8988T (cell line): ENCODE measurements at regions not wholly inside any gene's neighbourhood (a gene's known extent, or its start where the extent isn't known, plus 50 kb on each side); places are given as distances from the start of the nearest gene placed in this dataset.
"Not testable (repeated sequence)": the region's sequence is repeated elsewhere in the genome, so short reads cannot be mapped to it uniquely, and the experiment has no call there.

Source experiments
- DNase-seq: peaks from one replicate; pipeline ENCODE4 v3.0.0; 2011

DNA sequence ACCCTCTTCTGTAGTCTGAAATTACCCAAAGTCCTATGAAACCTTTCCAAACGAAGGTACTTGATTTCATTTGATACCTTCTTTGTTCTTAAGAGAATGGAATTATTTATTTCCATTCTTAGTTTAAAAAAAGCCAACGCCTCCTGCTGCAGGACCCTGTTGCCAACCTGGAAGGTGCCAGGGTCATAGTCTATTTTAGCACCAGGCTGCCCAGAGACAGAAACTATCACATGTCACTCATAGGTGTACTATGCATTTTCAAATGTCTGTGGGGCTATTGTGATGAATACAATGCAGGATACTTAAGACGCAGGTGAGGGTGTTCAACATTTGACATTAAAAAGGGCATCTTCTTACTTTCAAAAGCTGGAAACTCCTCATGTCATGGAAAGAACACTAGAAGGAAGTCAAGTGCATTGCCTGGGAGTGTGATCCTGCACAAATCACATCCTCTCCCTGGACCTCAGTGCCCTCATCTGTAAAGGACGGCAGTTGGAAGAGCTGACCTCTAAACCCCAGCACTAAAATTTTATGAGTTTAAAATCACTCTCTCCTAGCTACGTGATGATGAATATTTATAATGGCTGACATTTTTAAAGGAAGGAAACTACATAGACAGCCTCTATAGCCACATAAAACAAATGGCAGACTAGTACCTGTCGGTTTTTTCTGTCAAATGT, 107.3 kb upstream of the SYT6 start:
- no peak for DNase-seq

- DNase-seq, result no peak
Observed at GRCh38 chr1:114259511-114260160, 106.0 kb upstream of the SYT6 start.

- no peak for DNase-seq
Observed at GRCh38 chr1:114258633-114259032, 105.0 kb upstream of the SYT6 start.

DNA sequence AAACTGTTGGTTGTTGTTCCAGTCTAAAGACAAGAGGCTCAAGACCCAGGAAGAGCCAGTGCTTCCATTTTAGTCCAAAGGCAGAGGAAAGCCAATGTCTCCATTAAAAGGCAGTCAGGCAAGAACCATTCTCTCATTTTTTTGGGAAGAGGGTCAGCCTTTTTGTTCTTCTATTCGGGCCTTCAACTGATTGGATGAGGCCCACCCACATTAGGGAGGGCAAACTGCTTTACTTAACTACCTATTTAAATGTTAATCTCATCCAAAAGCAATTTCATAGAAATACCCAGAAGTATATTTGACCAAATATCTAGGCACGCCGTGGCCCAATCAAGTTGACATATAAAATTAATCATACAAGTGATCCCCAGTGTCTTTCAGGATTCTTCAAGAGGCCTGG, 104.4 kb upstream of the SYT6 start:
- DNase-seq, result no peak

DNA sequence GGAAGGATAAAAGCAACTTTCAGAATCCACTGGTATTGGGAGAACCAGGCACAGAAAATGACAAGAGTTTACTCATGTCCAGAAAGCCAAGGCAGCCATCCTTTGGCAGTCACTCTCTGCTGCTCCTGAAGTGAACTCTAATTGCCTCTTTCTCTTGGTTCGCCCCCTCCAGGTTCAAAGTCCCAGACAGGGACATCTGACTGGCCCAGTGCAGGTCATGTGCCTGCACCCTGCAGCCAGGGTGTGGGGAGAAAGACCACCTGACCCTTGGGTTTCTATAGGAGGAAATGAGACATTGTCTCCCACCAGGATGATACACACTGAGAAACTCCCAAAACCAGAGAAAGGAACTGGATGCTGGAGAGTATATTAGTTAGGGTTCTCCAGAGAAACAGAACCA, 103.9 kb upstream of the SYT6 start:
- no peak for DNase-seq

DNA sequence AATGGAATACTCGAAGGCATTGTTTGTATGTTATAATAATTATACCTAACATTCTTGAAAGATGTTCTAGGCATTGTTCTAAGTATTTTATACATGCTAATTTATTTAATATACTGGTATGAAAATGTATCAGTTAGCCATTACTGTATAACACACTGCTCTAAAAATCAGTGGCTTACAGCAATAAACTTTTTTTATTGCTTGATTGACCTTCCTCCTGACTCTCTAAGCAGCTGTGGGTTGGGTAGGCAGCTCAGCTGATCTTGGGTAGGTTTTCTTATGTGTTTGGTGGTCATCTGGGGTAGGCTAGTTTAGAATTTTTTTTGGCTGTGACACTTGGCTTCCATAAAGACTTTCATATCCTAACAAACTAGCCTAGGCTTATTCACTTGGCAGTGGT, 100.2 kb upstream of the SYT6 start:
- no peak for DNase-seq

- DNase-seq, result no peak
Observed at GRCh38 chr1:114251573-114251939, 97.9 kb upstream of the SYT6 start.

DNA sequence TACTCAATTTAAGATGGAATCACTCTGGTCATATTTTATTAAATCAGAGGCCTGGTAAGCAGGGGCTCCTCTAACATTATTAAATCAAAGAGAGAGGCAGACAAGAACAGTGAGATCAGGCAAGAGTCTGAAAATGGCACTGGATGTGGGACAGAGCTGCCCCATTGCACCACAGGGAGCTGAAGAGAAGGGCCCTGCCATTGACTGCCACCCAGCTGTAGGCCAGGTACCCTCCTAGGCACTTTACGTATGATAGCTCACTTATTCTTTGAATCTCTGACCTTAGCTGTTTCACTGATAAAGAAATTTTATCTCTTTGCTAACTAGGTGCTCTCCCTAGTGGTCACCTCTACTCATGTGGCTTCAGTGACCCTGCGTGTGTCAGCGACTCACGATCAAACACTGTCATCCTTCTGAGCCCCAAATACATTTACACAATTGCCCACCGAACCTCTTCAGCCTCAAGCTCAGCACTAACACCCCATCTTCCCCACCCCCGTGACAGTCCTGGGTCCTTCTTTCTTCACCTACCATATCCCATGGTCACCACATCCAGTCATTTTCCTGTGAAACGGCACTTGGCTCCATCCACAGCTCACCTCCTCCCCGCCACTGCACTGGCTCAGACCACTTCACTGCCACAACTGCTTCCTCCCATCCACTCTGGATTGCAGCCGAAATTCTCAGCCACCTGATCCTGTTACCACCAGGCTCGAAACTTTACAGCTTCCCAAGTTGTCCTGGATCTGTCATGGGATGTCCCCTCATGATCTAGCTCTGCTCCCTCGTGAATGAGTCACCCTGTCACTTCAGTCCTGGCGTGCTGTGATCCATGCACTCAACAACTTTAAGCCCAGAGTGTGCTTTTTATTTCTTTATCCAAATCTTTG, 97.3 kb upstream of the SYT6 start:
- no peak for DNase-seq

GRCh38 chr1:114249691-114250090, 96.0 kb upstream of the SYT6 start:
- DNase-seq, result no peak

- no peak for DNase-seq
Observed at GRCh38 chr1:114248162-114248561, 94.5 kb upstream of the SYT6 start.

DNA sequence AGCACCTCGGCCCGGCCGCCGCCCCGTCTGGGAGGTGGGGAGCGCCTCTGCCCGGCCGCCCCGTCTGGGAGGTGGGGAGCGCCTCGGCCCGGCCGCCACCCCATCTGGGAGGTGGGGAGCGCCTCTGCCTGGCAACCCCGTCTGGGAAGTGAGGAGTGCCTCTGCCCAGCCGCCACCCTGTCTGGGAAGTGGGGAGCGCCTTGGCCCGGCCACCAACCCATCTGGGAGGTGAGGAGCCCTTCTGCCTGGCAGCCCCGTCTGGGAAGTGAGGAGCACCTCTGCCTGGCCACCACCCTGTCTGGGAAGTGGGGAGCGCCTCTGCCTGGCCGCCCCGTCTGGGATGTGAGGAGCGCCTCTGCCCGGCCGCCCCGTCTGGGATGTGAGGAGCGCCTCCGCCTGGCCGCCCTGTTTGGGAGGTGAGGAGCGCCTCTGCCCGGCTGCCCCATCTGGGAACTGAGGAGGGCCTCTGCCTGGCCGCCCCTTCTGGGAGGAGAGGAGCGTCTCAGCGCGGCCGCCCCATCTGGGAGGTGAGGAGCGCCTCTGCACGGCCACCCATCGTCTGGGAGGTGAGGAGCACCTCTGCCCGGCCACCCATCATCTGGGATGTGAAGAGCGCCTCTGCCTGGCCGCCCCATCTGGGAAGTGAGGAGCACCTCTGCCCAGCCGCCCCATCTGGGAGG, 89.0 kb upstream of the SYT6 start:
- DNase-seq, result not testable (repeated sequence)

DNA sequence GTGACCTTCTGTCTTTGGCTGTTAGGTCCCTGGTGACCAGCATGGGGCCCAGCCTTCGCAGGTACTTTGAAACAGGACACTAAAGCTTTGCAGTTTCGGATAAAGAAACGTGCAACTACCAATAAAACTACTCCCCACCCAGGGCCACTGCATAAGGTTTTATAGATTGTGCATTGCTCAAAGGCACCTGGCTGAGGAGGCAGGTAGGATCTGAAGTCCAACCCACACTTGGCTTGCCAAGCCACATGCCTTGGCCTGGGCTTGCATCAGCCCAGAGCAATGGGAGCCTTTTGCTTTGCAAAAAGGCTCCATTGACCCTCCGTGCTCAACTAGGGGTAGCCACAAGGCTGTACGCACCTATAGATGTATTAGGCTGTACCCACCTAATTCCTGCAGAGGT, 84.4 kb upstream of the SYT6 start:
- no peak for DNase-seq

DNA sequence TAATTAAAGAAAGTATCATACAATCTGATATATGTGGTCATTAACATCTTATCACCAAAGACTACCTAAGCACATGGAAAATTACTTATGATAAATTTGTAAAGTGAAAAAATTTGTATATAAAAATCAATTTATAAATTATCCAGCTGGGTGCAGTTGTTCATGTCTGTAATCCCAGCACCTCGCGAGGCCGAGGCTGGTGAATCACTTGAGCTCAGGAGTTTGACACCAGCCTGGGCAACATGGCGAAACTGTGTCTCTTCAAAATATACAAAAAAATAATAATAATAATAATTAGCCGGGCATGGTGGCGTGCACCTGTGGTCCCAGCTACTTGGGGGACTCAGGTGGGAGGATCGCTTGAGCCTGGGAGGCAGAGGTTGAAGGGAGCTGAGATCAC, 82.8 kb upstream of the SYT6 start:
- no peak for DNase-seq

DNA sequence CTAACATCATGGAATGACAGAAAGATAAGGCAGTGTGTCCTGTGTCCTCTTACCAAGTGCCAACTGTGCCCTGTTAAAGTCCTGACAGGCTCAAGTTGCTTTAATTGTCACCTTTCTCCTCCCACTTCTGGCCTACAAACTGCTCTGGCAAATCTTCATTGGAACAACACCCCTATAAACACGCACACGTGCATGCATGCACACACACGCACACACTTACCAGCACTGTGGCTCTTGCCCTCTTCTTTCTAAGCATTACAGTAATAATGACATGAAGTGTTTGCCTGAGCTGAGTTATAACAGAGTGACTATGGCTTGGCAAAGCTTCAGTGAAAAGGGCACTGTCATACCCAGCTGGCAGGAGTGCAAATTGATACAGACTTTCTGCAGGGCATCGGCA, 82.3 kb upstream of the SYT6 start:
- DNase-seq, result no peak

GRCh38 chr1:114235281-114235680, 81.6 kb upstream of the SYT6 start:
- no peak for DNase-seq

DNA sequence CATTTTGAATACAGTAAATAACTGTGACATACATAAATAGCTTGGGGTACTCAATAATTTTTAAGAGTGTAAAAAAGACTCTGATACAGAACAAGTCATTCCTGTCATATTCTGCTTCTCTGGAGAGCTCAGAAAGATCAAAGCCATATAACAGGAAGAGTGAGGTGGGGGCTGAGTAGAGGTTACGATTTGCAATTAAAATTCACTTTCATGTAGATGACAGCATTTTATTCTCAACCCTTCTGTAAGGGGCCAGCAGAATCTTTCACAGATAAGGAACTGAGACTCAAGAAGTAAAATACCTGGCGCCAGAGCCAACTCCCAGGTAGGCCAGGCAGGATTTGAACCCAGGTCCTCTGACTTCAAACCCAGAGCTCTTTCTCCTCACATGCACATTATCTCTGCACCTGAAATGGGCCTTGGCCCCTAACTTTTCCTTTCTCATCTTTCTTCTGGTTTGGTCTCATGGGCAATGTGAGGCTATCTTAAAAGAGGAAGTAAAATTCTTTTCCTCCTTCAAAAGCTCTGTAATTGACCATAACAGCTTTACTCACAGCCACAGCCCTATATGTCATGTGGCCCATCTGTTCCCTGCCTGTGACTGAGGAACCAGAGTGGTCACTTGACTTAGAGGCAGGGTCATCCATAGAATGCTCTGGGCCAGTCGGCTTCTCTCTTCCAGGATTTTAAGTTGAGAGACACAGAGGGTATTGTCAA, 80.9 kb upstream of the SYT6 start:
- DNase-seq, result no peak

GRCh38 chr1:114232691-114233090, 79.0 kb upstream of the SYT6 start:
- DNase-seq, result no peak

- DNase-seq, result no peak
Observed at GRCh38 chr1:114231301-114231700, 77.6 kb upstream of the SYT6 start.

- DNase-seq, result no peak
Observed at GRCh38 chr1:114229368-114229767, 75.7 kb upstream of the SYT6 start.

- DNase-seq, result no peak
Observed at GRCh38 chr1:114227059-114227458, 73.4 kb upstream of the SYT6 start.

DNA sequence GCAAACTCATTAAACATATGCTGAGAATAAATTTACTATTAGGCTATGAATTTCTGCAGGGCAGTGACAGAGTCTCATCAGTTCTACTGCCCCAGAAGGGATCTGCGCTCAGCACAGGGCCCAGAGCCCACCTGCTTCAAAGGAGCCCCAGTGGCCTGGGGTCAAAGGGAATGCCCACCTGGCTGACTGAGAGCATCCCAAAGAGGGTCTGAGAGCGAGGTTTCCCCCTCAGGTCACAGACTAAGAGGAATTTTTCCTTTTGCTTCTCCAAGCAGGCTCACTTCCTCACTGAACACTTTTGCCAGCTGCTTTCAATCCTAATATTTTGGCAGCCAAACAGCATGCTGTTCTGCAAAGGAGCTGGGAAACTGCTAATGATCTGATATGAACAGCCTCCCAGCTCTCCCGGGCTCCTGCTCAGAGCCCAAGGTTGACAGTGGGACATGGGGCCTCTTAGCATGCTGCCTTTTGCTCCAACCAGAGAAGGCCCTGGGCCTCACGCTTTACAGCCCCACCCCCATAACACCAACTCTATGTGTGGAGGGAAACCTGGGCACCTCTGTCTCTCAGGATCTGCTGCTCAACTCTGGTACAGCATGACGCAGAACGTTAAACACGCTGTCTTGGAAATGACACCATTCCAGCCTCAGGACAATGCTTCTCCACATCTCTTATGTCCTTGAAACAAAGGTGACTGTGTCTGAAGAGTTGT, 70.7 kb upstream of the SYT6 start:
- DNase-seq, result no peak

DNA sequence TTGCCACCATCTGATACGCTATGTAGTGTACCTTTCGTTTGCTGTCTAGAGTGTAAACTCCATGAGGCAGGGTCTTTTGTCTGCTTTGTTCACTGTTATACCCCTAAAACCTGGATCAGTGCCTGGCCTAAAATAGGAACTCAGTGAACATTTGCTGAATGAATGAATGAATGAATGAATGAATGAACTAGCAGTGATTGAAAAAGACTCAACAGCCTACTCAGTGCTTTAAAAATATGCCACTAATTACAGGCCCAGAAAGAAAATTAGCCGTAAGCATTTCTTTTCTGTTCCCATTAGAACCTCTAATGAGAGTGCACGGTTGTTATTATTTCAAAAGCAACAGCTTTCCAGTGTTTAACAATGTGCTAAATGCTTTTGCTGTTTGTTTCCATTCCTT, 69.3 kb upstream of the SYT6 start:
- no peak for DNase-seq
